ENCODE measurements at regions not wholly inside any gene's neighbourhood (a gene's known extent, or its start where the extent isn't known, plus 50 kb on each side); places are given as distances from the start of the nearest gene placed in this dataset.

DNA sequence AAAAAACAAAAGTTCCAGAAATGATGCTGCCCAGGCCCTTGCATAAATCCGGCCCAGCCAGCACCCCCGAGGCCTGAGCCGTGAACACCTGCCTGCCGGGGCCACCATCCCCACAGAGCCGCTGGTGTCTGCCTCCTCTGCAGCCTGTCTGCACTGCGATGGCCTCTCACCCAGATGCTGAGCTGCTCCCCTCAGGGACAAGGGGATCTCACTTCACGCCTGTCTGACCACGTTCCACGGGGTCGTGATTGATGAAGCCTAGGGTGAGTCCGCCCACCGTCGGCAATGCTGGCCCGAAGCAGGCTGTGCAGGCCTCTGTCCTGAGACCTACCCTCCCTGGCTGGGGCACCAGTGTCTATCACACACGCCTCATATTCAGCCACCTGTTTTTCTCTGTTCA lies 444.2 kb downstream of the EIPR1 start:
- TF ChIP-seq, protein P1, sequence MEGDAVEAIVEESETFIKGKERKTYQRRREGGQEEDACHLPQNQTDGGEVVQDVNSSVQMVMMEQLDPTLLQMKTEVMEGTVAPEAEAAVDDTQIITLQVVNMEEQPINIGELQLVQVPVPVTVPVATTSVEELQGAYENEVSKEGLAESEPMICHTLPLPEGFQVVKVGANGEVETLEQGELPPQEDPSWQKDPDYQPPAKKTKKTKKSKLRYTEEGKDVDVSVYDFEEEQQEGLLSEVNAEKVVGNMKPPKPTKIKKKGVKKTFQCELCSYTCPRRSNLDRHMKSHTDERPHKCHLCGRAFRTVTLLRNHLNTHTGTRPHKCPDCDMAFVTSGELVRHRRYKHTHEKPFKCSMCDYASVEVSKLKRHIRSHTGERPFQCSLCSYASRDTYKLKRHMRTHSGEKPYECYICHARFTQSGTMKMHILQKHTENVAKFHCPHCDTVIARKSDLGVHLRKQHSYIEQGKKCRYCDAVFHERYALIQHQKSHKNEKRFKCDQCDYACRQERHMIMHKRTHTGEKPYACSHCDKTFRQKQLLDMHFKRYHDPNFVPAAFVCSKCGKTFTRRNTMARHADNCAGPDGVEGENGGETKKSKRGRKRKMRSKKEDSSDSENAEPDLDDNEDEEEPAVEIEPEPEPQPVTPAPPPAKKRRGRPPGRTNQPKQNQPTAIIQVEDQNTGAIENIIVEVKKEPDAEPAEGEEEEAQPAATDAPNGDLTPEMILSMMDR (IDR thresholded peaks at IDR 0.05; ENCODE audit: low read length) = no peak
- no peak for TF ChIP-seq EZH2 (IDR thresholded peaks at IDR 0.05; ENCODE audit: borderline replicate concordance, low read length)
